NK-92 treated with Interleukin-12 subunit alpha and Interleukin-12 subunit beta, amount 100 ng/mL, for 24 hours (cell line): ENCODE measurements at regions not wholly inside any gene's neighbourhood (a gene's known extent, or its start where the extent isn't known, plus 50 kb on each side); places are given as distances from the start of the nearest gene placed in this dataset.
"Not testable (repeated sequence)": the region's sequence is repeated elsewhere in the genome, so short reads cannot be mapped to it uniquely, and the experiment has no call there.

Source experiments
- DNase-seq: peaks from one replicate; lab custom pipeline; 2025; lab: John Stamatoyannopoulos, UW

DNA sequence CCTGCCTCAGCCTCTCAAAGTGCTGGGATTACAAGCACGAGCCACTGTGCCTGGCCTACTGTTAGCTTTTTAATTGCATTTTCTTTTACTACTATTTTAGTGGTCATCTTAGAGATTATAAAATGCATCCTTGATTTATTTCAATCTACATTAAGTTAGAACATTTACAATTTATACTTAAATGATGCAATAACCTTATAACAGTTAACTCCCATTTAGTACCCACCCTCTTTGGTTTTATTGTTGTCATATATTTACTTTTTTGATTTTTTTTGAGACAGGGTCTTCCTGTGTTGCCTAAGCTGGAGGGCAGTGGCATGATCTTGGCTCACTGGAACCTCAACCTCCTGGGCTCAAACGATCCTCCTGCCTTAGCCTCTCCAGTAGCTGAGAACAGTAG, 77.3 kb downstream of the PPCDC start:
- DNase-seq = no peak

DNA sequence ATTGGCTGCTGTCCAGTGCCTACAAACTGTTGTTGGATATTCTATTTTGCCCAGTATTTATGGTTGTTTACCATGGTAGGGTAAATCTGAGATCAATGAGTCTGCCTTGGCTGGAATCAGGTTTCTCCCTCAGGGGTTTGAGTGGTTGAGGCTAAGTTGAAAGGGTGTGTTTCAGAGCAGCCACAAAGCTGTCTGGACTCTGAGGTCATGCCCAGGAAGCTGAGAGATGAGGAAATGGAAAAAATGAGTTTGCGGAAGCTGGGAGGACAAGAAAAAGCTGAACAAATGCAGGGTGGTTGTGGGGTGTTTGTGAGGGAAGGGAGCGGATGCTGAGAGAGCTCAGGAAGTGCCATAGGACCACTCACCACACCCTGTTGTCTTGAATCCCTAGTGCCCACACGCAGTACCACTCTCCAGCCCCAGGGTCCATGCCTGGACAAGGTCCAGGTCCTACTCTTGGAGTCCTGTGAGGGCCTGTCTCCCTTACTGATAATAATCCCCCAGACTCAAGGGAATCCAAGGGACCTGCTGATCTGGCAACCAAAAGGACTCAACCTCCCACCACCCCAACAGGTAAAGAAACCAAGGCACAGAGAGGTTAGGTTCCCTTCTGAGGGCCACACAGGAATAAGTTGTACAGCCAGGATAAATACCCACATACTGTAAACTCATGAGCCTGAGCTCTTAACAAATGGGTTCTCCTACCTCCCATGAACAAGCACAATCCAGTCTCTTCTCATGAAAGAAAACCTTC, 81.6 kb downstream of the PPCDC start:
- DNase-seq = no peak

DNA sequence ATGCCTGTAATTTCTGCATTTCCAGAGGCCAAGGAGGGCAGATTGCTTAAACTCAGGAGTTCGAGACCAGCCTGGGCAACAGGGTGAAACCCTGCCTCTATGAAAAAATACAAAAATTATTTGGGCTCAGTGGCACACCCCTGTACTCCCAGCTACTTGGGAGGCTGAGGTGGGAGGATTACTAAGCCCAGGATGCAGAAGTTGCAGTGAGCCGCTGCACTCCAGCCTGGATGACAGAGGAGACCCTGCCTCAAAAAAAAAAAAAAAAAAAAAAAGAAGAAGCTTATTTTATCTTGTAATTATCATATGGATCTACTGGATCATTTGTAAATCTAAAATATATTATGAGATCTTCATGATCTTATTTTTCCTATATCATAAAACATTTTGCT, 84.1 kb downstream of the PPCDC start:
- DNase-seq = no peak

DNA sequence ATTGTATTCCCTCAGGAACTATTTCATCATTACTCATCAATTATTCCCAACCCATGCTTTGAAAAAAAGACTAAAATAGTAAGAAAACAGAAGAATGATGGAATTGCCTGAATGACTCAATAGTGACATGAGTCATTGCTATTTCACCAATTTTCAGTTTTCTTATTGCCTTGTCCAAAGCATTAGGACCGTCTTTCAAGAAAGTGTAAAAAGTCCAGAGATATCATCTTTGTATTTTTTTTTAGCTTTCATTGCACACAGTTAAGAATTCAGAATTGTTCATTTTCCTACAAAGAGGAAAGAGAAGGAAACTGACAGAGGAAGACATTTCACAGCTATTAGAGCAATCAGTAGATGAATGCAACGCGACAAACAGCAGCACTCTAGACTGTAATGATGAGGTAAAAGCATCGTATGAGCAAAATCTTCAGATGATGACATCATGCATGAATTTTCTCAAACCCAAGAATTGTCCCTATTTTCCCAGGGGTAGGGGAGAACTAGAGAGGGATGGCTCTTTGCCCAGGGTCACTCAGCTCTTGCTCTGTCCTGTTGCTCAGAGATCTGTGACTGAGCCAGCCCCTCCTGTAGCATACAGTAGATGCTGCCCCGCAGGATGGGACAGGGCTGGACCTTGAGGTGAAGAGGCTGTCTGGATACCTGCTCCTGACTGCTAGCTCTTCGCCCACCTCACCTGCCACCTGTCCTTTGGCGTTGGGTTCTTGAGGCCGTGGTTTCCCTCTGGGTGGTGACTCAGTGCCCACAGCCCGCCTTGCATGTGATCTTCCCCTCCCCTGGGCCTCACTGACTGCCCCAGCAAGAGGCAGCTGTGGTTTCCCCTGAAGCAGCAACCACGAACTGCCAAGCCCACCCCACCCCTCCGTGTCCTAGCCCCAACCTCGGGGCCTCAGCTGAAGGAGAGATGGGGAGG, 84.8 kb downstream of the PPCDC start:
- peak; percentile 97 for DNase-seq

DNA sequence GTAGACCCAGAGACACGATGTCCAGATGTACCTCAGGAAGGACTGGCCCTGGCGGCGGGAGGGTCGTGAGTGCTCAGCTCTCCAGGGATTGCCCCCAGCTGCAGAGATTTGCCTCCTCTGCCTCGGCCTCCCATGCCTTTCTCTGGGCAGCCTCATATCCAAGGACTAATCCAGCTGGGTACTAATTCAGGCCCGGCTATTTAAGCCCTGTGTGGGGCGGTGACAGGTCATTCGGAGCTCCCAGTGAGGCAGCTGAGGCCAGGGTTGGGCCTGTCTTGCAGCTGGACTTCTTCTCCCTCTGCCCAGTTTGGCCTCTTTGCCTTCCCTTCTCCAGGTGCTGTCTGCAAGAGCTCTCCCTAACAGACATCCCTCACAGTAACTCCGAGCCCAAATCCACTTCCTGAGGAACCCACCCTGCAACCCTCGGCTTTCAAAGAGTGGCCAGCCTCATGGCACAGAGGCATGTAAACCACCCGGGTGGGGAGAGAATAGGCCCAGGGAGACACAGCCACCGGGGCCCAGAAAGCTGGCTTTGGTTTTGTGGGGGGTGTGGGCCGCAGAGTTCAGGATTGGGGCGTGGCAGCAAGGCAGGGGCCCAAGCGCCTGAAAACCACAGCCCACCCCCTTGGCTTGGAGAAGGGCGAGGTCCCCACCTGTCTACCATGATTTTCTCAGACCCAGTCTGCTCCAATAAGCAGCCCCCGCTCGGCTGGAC, 85.8 kb downstream of the PPCDC start:
- DNase-seq = no peak

DNA sequence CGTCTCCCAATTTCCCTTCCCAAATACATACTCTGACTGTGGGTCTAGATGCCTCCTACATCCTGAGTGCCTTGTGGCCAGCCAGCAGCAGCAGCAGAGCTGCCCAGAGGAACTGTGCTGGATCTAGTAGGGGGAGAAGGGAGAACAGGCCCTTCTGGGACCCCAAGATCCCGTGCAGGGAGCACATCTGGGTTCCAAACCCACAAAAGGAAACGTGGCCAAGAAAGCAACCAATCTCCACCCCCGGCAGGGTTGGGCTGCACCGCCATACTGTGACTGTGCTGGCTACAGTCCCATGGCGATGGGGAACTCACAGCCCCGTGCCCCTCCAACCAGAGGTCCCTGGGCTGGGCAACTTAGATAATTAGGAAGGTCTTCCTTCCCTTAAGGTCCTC, 86.3 kb downstream of the PPCDC start:
- no peak for DNase-seq

DNA sequence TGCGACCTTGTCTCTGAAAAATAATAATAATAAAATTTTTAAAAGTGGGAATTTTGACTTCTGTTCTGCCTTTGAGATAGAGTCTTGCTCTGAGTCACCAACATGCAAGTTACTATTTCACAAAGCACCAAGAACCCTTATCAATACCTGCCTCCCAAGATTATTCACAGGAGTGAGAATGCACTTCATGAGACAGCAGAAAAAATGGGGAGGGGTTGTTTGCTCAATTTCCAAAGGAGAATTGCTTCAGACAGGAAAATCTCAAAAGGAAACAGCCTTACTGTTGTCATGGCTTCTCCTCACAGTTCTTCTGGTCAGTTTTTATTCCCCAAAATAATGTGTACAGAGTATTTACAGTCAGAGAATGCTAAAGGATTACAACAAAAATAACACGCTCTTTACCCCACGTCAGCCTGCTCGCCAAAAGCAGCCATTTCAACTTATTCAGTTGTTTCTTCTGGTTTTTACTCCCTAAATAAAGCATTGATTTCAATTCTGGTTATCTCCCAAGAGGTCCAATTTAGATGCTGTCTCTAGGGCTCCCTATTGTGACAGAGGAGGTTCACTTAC, 89.0 kb downstream of the PPCDC start:
- DNase-seq = no peak

DNA sequence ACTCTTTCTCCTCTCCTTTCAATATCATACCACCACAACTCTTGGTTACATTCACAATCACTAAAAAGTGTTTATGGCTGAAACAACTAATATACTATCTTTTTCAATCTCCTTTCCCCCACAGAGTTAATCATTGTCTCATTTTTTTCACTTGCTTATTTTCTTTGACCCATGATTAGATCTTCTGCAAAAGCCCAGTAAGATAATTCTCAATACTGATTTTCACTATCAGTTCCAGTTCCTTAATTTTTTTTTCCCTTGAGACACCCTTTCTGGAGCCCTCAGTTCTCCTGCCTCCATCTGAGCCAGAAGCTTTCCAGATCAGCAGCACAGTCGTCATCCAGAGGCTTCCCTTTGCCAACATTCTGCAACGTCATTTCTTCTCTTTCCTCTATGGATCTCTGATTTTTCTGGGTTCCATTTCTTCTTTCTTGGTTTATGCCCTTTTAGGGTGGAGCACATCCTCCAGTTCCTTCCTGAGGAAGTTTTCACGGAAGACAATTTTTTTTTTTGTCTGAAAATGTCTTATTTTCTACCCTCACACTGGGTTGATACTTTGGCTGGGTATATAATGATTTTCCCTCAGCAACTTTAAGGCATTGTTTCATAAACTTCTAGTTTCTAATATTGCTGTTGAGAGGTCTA, 88.7 kb upstream of the C15orf39 start:
- no peak for DNase-seq

DNA sequence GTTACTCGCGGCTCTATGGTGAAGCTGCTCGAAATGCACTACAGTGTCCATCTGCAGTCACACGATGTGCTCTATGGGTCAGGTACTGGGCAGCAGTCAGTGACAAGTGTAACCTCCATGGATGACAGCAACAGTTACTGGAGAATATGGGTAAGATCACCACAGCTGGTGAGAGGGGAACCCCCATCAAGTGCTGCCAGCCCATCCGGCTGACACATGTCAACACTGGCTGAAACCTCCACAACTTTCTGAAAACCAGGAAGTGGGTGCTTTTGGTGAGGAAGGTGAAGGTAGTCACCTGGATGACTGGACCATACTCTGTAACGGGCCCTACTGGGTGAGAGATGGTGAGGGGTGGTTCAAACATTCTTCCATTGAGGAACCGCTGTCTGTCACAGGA, 87.4 kb upstream of the C15orf39 start:
- no peak for DNase-seq

DNA sequence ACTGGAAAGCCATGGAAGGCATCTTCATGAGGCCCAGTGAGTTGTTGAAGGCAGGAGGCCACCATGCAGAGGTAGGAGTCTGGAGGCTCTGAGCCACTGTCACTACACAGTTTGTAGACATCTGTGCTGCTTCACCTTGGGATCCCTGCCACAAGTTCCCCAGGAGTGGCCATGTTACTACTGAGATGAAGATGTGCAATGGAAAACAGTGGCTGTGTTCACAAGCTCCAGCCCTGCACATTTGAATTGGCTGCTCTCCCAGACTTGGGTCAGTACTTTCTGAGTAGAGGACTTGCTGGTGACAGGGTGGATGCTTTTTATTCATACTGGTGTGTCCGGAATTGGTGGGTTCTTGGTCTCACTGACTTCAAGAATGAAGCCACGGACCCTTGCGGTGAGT, 86.9 kb upstream of the C15orf39 start:
- DNase-seq = no peak

DNA sequence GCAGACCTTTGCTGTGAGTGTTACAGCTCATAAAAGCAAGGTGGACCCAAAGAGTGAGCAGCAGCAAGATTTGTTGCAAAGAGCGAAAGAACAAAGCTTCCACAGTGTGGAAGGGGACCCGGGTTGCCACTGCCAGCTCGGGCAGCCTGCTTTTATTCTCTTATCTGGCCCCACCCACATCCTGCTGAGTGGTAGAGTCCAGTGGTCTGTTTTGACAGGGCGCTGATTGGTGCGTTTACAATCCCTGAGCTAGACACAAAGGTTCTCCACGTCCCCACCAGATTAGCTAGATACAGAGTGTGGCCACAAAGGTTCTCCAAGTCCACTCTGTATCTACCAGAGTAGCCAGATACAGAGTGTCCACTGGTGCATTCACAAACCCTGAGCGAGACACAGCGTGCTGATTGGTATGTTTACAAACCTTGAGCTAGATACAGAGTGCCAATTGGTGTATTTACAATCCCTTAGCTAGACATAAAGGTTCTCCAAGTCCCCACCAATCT, 86.2 kb upstream of the C15orf39 start:
- DNase-seq = not testable (repeated sequence)

DNA sequence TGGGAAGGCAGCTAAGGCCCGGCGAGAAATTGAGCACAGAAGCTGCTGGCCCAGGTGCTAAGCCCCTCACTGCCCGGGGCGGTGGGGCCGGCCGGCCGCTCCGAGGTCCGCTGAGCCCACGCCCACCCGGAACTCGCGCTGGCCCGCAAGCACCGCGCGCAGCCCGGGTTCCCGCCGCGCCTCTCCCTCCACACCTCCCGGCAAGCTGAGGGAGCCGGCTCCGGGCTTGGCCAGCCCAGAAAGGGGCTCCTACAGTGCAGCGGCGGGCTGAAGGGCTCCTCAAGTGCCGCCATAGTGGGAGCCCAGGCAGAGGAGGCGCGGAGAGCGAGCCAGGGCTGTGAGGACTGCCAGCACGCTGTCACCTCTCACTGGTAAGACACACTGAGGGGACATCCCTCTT, 85.5 kb upstream of the C15orf39 start:
- DNase-seq = not testable (repeated sequence)

DNA sequence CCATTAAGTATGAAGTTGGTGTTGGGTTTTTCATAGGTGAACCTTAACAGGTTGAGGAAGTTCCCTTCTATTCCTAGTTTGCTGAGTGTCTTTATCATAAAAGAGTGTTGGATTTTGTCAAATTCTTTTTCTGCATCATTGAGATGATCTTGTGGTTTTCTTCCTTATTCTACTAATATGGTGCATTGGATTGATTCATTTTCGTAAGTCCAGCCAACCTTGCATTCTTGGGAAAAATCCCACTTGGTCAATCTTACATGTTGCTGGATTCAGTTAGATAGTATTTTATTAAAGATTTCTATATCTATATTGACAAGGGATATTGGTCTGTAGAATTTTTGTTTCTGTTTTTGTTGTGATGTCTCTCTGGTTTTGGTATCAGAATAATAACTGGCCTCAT, 83.7 kb upstream of the C15orf39 start:
- DNase-seq = no peak

DNA sequence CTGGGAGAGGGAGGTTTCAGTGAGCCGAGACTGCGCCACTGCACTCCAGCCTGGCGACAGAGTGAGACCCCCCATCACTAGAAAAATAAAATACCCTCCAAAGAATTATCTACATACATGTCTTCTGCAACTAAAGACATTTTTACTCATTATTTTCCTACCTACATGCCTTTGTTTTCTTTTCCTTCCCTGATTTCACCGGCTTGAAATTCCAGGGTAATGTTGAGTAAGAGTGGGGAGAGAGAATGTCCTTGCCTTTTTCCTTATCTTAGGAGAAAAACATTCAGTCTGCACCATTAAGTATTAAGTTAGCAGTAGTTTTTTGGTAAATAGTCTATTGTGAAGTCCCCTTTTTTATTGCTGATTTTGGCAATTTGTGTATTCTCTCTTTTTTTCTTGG, 82.4 kb upstream of the C15orf39 start:
- DNase-seq = not testable (repeated sequence)

DNA sequence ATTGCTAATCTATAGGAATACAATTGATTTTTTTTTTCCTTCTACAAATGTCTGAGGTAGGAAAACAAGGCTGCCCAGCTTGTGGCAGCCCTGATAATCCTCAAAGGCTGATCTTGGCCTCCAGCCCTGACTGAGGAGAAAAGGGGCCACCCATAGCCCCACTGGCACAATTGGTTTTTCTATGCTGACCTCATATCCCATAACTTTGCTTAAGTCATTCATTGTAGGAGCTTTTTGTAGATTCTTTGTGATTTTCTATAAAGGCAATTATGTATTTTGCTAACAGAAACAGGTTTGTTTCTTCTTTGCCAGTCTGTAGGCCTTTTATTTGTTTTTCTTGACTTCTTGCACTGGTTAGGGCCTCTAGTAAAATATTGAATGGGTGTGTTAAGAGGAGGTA, 80.2 kb upstream of the C15orf39 start:
- no peak for DNase-seq

DNA sequence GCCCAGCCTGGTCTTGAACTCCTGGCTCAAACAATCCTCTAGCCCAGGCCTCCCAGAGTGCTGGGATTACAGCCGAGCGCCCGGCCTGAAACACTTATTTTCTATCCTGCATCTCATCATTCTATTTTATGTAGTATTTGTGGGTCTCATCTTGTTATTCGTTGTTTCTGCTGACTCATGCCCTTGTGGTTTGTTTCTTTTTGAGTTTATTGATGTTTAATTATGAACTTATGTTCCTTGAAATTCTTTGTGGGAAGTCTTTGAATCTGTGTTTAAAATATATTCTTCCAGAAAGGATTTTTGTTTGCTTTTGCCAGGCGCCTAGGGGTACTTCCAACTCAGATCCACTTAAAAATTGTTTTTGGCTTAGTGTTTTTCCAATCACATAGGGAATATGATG, 78.3 kb upstream of the C15orf39 start:
- DNase-seq = no peak

DNA sequence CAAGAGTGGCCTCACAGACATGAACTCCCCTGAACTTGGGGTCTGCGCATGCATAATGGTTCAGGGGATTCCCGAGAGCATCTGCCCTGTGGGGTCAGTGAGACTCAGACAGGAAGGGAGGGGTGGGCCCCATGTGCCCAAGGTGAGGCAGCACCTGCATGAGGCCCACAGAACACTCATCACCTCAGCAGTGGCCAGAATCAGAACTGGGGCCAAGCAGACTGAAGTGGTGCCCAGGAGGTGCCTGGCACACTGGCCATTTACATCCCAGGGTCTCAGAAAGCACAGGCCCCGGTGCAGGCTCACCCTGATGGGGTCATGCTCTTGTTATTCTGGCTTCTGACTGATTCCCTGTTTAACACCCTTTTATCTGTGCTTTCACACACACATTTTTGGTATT, 77.4 kb upstream of the C15orf39 start:
- not testable (repeated sequence) for DNase-seq

DNA sequence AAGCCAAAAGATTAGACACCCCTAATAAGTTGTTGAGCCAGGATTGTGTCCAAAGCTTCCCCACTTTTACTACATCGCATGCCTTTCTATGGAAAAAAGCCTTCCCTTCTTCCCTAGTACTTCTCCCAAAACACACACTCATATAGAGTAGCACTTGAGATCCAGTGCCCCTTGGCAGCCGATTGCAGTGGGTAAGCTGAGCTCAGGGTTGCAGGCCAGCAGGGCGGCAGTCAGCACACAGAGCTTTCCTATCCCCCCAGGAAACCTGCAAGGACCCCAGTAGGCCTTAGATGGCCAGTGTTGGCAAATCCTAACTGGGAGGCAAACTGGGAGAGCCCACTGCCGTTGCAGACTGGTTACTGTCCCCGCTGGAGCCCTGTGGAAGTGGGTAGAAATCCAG, 75.7 kb upstream of the C15orf39 start:
- DNase-seq = no peak

DNA sequence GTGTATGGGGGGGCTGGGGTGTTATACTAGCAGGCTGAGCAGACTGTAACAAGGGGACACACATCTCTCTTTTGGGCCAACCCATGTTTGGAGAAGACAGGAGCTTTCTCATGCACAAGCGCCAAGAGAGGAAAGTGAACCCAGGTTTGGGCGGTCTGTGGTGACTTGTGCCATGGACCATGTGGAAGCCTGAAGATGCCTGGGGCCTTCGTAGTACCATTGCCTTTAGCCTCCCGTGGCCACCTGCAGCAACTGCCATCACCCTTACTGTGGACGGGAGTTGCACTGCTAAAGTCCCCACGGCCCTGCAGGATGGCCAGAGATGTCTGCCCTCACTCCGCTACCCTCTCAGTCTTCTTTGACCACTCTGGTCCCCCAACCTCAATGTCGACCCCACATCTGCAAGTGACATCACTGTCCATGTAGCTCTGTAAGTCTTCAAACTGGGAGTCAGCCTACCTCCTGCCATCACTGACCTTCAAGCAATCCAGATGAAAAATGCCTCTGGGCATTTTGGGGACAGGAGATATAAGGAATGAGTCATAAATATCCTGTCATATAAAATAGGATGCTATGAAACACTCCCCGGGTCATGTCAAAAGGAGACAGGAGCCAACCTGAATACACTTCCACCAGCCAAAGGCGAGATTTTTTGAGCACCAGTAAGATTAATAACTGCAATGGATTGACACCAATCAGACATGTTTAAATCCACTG, 74.7 kb upstream of the C15orf39 start:
- DNase-seq = no peak

DNA sequence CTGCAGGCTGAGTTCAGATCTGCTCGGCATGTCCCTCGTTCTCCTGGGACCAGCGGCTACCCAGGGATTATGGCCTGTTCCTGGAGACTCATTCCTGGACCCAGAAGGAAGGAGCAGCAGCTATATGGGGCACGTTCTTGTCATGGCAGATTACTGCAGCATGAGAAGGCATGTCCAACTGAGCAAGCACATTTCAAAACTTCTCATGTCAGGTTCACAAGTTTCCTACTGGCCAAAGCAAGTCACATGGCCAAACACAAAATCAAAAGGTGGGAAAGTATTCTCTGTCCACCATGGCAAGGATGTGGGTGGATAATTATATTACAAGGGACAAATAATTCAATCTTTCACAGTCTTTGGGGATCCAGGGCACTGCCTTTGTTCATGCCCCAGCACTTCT, 71.9 kb upstream of the C15orf39 start:
- DNase-seq = no peak

DNA sequence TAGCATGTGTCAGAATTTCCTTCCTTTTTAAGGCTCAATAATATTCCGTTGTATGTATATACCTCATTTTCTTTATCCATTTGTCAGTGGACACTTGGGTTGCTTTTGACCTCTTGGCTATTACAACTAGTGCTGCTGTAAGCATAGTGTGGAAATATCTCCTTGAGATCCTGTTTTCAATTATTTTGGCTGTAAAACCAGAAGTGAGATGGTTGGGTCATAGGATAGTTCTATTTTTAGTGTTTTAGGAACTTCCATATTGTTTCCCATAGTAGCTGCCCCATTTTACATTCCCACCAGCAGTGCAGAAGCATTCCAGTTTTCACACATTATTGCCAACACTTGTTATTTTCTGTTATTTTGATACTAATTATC, 70.4 kb upstream of the C15orf39 start:
- no peak for DNase-seq
